Kidney tubule cell (primary cell): ENCODE measurements at regions not wholly inside any gene's neighbourhood (a gene's known extent, or its start where the extent isn't known, plus 50 kb on each side); places are given as distances from the start of the nearest gene placed in this dataset.
"Not testable (repeated sequence)": the region's sequence is repeated elsewhere in the genome, so short reads cannot be mapped to it uniquely, and the experiment has no call there.

ENCODE experiments used
- DNase-seq: peaks from one replicate; pipeline ENCODE4 v3.0.0-alpha.2; 2018; ENCODE audit warnings: low spot score

DNA sequence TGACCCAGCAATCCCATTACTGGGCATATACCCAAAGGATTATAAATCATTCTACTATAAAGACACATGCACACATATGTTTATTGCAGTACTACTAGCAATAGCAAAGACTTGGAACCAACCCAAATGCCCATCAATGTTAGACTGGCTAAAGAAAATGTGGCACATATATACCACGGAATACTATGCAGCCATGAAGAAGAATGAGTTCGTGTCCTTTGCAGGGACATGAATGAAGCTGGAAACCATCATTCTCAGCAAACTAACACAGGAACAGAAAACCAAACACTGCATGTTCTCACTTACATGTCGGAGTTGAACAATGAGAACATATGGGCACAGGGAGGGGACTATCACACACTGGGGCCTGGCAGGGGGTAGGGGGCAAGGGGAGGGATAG lies 183.0 kb downstream of the HACE1 start:
- DNase-seq, result not testable (repeated sequence)

- not testable (repeated sequence) for DNase-seq
These were observed 184.6 kb downstream of the HACE1 start for GRCh38 chr6:104675161-104675560.

GRCh38 chr6:104673078-104673477 lies 186.6 kb downstream of the HACE1 start:
- not testable (repeated sequence) for DNase-seq

DNA sequence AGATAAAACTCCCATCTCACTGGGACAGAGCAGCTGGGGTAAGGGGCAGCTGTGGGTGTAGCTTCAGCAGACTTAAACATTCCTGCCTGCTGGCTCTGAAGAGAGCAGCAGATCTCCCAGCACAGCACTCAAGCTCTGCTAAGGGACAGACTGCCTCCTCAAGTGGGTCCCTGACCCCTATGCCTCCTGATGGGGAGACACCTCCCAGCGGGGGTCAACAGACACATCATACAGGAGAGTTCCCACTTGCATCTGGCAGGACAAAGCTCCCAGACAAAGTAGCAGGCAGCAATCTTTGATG lies 188.2 kb downstream of the HACE1 start:
- not testable (repeated sequence) for DNase-seq

- DNase-seq, result not testable (repeated sequence)
These were observed 188.7 kb downstream of the HACE1 start for GRCh38 chr6:104670834-104671590.

DNA sequence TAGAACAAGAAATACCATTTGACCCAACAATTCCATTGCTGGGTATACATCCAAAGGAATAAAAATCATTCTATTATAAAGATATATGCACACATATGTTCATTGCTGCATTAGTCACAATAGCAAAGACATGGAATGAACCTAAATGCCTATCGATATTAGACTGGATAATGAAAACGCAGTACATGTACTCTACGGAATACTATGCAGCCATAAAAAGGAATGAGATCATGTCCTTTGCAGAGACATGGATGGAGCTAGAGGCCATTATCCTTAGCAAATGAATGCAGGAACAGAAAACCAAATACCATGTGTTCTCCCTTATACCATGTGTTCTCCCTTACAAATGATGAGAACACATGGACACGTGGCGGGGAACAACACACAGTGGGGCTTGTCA lies 190.2 kb downstream of the HACE1 start:
- DNase-seq, result no peak

DNA sequence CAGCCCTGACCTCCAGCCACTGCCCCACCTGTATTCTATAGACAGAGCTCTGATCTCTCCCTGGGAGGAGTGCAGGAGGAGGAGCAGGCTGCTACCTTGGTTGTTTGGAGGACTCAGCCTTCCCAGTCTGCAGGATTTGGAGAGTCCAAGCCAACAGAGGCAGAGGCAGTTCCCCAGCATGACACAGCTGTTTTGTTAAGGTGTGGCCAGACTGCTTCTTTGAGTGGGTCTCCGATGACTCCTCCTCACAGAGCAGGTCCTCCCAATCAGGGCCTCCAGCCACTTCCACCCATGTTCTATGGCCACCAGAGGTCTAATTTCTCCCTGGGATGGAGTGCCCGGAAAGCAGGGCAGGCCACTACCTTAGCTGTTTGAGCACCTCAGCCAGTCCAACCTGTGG lies 203.5 kb downstream of the HACE1 start:
- DNase-seq, result no peak

- no peak for DNase-seq
These were observed 205.9 kb downstream of the HACE1 start for GRCh38 chr6:104653781-104654180.

DNA sequence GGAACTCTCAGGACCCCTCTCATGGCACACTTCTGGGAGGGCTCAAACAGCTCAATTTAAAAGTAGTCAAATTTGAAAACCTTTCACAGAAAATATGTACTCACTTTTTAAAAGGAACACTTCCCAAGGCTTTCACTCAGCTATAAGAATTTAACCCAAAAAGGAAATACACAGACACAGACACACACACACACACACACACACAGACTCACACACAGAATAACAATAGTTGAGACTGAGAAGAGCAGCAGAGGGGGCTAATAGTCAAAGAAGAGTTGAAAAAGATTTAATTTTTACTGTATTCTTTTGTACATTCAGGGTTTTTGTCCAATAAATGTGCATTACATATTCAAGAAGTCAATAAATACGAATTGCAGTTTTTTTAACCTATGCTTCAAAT lies 211.4 kb downstream of the HACE1 start:
- no peak for DNase-seq

- no peak for DNase-seq
These were observed 214.9 kb downstream of the HACE1 start for GRCh38 chr6:104644848-104645247.

DNA sequence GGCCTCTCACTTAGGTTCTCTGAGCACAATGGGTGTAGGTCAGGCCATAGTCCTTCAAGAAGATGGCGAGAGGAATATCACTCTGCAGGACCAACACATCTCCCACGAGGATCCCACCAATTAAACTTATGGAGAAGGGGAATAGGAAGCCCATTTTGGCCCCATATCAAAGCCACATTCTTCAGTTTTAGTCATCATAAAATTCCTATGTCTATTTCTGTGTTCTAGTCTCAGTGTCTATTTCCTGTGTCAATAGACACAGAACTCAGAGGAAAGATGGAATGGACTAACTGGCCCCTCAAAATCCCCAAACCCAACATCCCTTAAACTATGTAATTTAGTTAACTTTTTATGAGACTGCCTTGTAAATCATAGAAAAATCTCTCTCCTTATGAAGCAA lies 216.8 kb downstream of the HACE1 start:
- no peak for DNase-seq

GRCh38 chr6:104640761-104641160 lies 219.0 kb downstream of the HACE1 start:
- no peak for DNase-seq

- no peak for DNase-seq
These were observed 219.5 kb downstream of the HACE1 start for GRCh38 chr6:104640150-104640700.

GRCh38 chr6:104639668-104640067 lies 220.1 kb downstream of the HACE1 start:
- DNase-seq, result no peak

- no peak for DNase-seq
These were observed 220.9 kb downstream of the HACE1 start for GRCh38 chr6:104638841-104639290.

DNA sequence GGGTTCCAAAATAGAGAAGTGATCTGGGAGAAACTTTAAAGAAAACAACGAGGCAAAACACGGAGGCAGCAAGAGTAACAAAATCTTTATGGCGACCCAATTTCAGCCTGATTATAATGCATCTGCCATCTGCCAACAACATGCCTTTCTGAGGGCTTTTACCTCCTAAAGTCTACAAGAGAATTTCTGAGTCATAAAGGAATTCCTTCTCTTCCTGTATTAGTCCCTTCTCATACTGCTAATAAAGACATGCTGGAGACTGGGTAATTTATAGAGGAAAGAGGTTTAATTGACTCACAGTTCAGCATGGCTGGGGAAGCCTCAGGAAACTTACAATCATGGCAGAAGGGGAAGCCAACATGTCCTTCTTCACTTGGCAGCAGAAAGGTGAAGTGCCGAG lies 226.6 kb downstream of the HACE1 start:
- DNase-seq, result peak; percentile 24

DNA sequence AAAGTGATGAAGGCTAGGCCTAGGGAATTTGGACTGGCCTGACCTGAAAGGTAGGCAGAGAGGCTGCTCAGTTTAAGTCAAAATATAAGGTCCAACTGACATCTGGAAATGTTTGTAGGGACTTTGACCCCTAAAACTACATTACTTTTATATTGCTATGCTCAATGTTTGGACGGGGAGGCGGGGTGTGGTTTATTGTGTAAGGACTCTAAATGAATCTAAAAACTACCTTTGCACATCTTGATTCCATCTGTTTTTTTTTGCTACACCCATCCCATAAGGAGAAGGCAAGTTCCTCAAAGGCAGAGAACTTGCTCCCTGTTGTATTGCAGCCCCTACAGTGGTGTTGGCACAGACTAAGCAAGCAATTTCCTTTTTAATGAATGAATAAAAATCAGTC lies 227.1 kb downstream of the HACE1 start:
- DNase-seq, result no peak

GRCh38 chr6:104630955-104631354 lies 228.8 kb downstream of the HACE1 start:
- no peak for DNase-seq

DNA sequence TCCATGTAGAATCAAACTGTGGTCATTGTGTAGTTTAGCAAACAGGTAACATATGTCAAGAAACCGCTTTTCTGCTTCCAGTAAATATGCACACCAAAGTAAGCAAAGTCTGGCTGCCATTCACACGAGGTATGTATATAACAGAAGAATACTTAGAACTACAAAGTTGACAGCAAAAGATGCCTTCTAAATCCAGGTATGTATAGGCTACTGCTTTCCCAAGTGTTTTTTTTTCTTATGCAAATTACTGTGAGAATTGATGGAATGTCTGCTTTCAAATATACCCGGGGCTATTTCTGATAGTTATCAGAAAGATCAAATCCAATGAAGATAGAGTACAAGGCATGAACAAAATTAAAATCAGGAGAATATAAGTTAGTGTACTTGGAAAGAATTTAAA lies 229.2 kb downstream of the HACE1 start:
- no peak for DNase-seq

DNA sequence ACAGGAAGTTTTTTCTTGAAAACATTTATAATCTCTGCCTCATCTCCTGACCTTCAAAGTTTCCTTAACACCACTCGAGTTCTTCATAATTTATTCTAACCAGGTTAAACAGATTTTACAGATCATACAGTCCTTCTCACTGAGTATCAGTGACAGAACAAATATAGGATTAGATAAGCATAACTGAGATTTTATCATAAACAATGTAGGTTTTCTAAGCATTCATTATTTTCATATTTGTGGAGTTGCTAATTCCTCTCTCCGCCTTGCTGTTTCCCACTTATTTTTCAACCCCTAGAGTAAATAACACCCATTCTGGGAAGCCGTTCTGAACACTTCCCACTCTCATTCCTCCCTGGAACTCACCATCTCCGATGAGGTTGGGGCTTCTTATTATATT lies 229.9 kb downstream of the HACE1 start:
- DNase-seq, result no peak

GRCh38 chr6:104625536-104625935 lies 234.2 kb downstream of the HACE1 start:
- DNase-seq, result peak; percentile 61

DNA sequence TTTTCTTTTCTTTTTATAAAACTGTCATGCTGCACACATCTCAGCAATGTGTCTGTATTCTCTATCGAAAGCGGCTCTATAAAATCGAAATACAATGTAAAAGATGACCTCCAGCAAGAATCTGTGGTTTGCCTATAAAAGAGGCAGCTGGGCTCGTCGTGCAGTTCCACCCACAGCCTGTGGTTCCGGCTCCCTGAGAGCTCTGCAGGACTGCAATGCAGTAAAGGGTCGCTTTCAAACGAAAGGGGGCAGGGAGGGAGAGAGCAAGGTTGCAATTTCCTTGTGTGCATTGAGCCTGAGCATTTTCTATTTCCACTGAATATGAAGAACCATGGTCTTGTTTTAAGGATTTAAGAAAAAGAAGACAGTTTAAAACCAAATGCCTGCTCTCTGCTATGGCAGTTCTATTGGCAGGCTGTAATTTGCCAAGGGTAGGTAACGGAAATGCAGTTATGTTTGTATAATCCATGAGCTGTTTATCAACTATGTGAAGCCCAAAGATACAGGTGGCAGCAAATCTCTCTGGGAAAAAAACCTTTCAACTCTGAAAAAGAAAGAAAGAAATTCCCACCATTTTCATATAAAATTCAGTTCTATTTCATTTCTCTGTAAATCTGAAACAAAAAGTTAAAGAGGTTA lies 236.5 kb downstream of the HACE1 start:
- no peak for DNase-seq

- DNase-seq, result no peak
These were observed 238.3 kb downstream of the HACE1 start for GRCh38 chr6:104621396-104621795.

- DNase-seq, result no peak
These were observed 242.1 kb downstream of the HACE1 start for GRCh38 chr6:104617591-104617990.
